ENCODE measurements at regions not wholly inside any gene's neighbourhood (a gene's known extent, or its start where the extent isn't known, plus 50 kb on each side); places are given as distances from the start of the nearest gene placed in this dataset.

DNA sequence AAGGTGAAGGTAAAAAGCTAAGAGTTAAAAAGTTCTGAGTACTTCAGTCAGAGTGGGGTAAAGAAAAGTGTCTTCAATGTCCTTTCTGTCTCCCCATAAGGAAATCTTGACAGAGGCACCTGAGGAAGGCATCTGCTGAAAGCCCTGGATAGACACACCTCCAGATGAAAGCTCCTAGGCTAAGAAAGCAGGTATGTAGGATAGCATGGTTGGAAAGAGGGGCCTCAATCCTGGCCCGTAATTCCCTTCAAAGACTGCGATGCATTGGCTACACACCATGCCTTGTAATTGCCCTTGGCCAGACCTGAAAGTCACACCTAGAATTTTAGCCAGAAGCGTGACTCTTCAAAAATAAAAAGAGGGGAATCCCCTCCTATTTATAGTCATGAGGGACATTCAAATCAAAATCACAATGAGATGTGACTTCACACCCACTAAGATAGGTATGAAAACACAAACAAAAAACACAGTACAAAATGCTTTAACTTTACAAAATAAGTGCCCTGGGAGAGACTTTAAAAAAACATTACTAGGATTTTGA is 809.7 kb downstream of the IPMK start:
- no peaks in the 10 kb centered on the region for H3K79me2 ChIP-seq
- no peak for TF ChIP-seq CTCF (IDR thresholded peaks at IDR 0.05; ENCODE audit: poor library complexity)
- TF ChIP-seq EZH2phosphoT487 (IDR thresholded peaks at IDR 0.05; ENCODE audit: low read depth, severe bottlenecking, unreplicated experiment): no peak
- TF ChIP-seq EZH2 (IDR thresholded peaks at IDR 0.05; ENCODE audit: borderline replicate concordance): no peak
- H3K4me2 ChIP-seq: no peak overlapping the region
- no peak overlapping the region for H2AFZ ChIP-seq
- H3K27me3 ChIP-seq: no peaks in the 10 kb centered on the region
- H3K4me1 ChIP-seq (ENCODE audit: insufficient read depth): no peaks in the 10 kb centered on the region
- H3K4me3 ChIP-seq: no peak overlapping the region
- H3K9me3 ChIP-seq (ENCODE audit: low read depth): no peaks in the 10 kb centered on the region
- no peaks in the 10 kb centered on the region for H4K20me1 ChIP-seq (ENCODE audit: insufficient read depth, poor library complexity, severe bottlenecking)
- no peak overlapping the region for H3K27ac ChIP-seq
- WGBS (ENCODE audit: low lambda C conversion rate, missing lambda C conversion rate): 91% methylated on average over 3 of the region's 3 CpGs
- no peaks in the 10 kb centered on the region for H3K36me3 ChIP-seq (replicated peaks; ENCODE audit: insufficient read depth, low read depth)
- H3K9me2 ChIP-seq (replicated peaks; ENCODE audit: insufficient read depth): no peaks in the 10 kb centered on the region
- no peak for DNase-seq (ENCODE audit: low spot score)

GRCh38 chr10:57430376-57430775 is 837.3 kb downstream of the IPMK start:
- Histone ChIP-seq H3K4me3 (no peak overlapping the region), H3K27me3 (no peaks in the 10 kb centered on the region), H3K9me2 (replicated peaks; ENCODE audit: insufficient read depth) (no peaks in the 10 kb centered on the region), H2AFZ (no peak overlapping the region), H3K27ac (no peak overlapping the region), H3K79me2 (no peaks in the 10 kb centered on the region), H3K9me3 (ENCODE audit: low read depth) (no peaks in the 10 kb centered on the region), H3K4me1 (ENCODE audit: insufficient read depth) (no peaks in the 10 kb centered on the region), H3K4me2 (no peak overlapping the region), H4K20me1 (ENCODE audit: insufficient read depth, poor library complexity, severe bottlenecking) (no peaks in the 10 kb centered on the region), H3K36me3 (replicated peaks; ENCODE audit: insufficient read depth, low read depth) (no peaks in the 10 kb centered on the region)
- no peak for DNase-seq (ENCODE audit: low spot score)
- TF ChIP-seq EZH2phosphoT487 (IDR thresholded peaks at IDR 0.05; ENCODE audit: low read depth, severe bottlenecking, unreplicated experiment): no peak
- TF ChIP-seq EZH2 (IDR thresholded peaks at IDR 0.05; ENCODE audit: borderline replicate concordance): no peak
- no peak for TF ChIP-seq CTCF (IDR thresholded peaks at IDR 0.05; ENCODE audit: poor library complexity)
- WGBS (ENCODE audit: low lambda C conversion rate, missing lambda C conversion rate): 79% methylated on average over 2 of the region's 2 CpGs

DNA sequence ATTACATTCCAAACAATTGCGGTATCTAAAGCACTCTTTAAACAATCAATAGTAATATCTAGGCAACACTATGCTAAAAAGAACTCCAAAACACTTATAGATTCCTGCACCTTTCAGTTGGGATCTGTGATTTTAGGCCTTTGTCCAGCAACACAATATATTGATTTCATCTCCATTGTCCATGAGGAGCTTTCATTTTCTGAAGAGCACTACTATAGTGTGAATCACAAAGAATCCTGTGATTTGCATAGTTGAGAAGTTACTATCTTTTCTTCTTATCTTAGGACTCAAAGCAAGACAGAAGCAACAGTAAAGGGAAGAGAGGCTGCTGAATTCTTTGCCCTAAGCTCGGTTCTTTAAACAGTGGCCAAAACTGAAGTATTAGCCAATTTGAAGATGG is 846.8 kb downstream of the IPMK start:
- H3K27me3 ChIP-seq: no peaks in the 10 kb centered on the region
- no peaks in the 10 kb centered on the region for H4K20me1 ChIP-seq (ENCODE audit: insufficient read depth, poor library complexity, severe bottlenecking)
- no peaks in the 10 kb centered on the region for H3K36me3 ChIP-seq (replicated peaks; ENCODE audit: insufficient read depth, low read depth)
- H2AFZ ChIP-seq: no peak overlapping the region
- no peak for TF ChIP-seq EZH2 (IDR thresholded peaks at IDR 0.05; ENCODE audit: borderline replicate concordance)
- TF ChIP-seq CTCF (IDR thresholded peaks at IDR 0.05; ENCODE audit: poor library complexity): no peak
- TF ChIP-seq EZH2phosphoT487 (IDR thresholded peaks at IDR 0.05; ENCODE audit: low read depth, severe bottlenecking, unreplicated experiment): no peak
- WGBS (ENCODE audit: low lambda C conversion rate, missing lambda C conversion rate): 70% methylated on average over 2 of the region's 2 CpGs
- no peaks in the 10 kb centered on the region for H3K9me3 ChIP-seq (ENCODE audit: low read depth)
- no peak overlapping the region for H3K4me2 ChIP-seq
- no peaks in the 10 kb centered on the region for H3K9me2 ChIP-seq (replicated peaks; ENCODE audit: insufficient read depth)
- H3K4me1 ChIP-seq (ENCODE audit: insufficient read depth): no peaks in the 10 kb centered on the region
- H3K27ac ChIP-seq: no peak overlapping the region
- no peaks in the 10 kb centered on the region for H3K79me2 ChIP-seq
- no peak for DNase-seq (ENCODE audit: low spot score)
- H3K4me3 ChIP-seq: no peak overlapping the region

DNA sequence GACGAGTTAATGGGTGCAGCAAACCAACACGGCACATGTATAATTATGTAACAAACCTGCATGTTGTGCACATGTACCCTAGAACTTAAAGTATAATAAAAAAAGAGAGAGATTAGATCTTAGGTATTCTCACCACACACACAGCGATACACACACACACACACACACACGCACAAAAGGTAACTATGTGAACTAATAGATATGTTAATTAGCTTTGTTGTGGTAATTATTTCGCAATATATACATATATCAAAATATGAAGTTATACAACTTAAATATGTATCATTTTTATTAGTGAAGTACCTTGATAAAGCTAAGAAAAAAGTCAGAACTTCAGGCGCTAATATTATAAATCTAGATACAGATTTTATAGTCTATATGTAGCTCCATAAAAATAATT is 849.2 kb downstream of the IPMK start:
- TF ChIP-seq EZH2 (IDR thresholded peaks at IDR 0.05; ENCODE audit: borderline replicate concordance) (no peak), EZH2phosphoT487 (IDR thresholded peaks at IDR 0.05; ENCODE audit: low read depth, severe bottlenecking, unreplicated experiment) (no peak)
- no peaks in the 10 kb centered on the region for H3K9me2 ChIP-seq (replicated peaks; ENCODE audit: insufficient read depth)
- 93% methylated on average over 4 of the region's 6 CpGs for WGBS (ENCODE audit: low lambda C conversion rate, missing lambda C conversion rate)
- no peaks in the 10 kb centered on the region for H3K9me3 ChIP-seq (ENCODE audit: low read depth)
- no peak overlapping the region for H3K4me3 ChIP-seq
- no peaks in the 10 kb centered on the region for H3K27me3 ChIP-seq
- no peaks in the 10 kb centered on the region for H3K4me1 ChIP-seq (ENCODE audit: insufficient read depth)
- H2AFZ ChIP-seq: no peak overlapping the region
- H3K36me3 ChIP-seq (replicated peaks; ENCODE audit: insufficient read depth, low read depth): no peaks in the 10 kb centered on the region
- H3K79me2 ChIP-seq: no peaks in the 10 kb centered on the region
- no peak overlapping the region for H3K4me2 ChIP-seq
- H4K20me1 ChIP-seq (ENCODE audit: insufficient read depth, poor library complexity, severe bottlenecking): no peaks in the 10 kb centered on the region
- no peak overlapping the region for H3K27ac ChIP-seq
- DNase-seq (ENCODE audit: low spot score): no peak

Data from hepatocyte (in vitro differentiated cells).